ENCODE measurements at regions not wholly inside any gene's neighbourhood (a gene's known extent, or its start where the extent isn't known, plus 50 kb on each side); places are given as distances from the start of the nearest gene placed in this dataset.

DNA sequence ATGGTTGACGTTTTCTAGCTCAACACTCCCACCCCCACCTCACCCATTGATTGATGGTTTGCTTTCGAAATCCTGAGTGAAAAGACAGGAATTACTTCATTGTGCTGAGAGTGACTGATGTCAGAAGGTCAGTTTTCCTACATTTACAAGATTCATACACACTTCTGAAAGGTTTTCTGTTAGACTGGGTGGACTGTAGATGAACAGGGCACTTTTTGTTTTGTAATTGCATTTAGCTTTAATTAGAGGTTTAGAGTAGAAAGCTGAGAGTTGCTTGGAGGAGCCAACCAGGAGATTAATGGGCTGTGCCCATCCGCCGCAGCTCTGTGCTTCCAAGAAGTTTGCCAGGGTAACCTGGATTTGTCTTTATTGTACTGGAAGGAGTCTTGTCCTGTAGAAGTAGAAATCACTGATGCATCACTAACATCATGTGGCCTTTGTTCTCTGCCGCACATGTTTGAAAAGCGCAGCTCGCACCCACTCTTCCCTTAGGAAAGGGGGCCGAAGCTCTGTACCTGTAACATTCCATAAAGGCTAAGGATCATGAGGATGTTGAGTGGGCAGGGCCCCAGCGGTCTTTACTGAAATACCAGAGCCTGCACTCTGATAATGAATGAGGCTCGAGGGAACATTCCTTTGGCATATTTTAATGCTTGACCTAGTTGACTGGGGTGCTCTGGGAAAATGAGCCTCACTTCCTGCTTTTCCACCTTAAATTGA is 267.6 kb upstream of the DMRT1 start:
- intact Hi-C loops (cut with micrococcal nuclease; ENCODE audit: unreplicated experiment), result no loop called here
- 52% methylated on average over 10 of the region's 10 CpGs for WGBS (ENCODE audit: insufficient coverage, insufficient replicate concordance, low lambda C conversion rate, missing lambda C conversion rate)
- no peaks in the 10 kb centered on the region for H3K79me2 ChIP-seq (ENCODE audit: control insufficient read depth, insufficient read depth, low read length)

More for the DNA sequence above, 267.6 kb upstream of the DMRT1 start:
- BruUV-seq (replicated peaks), result no TSS peak
- in situ Hi-C loops (cut with MboI), result no loop called here
- Histone ChIP-seq H4K20me1 (ENCODE audit: control insufficient read depth, insufficient read depth) (no peaks in the 10 kb centered on the region), H3K9ac (ENCODE audit: control insufficient read depth, insufficient read depth, low read length) (no peak overlapping the region), H3K9me3 (replicated peaks; ENCODE audit: control insufficient read depth, insufficient read depth, low read length) (no peaks in the 10 kb centered on the region), H3K4me2 (ENCODE audit: control insufficient read depth, insufficient read depth) (no peak overlapping the region), H2AFZ (ENCODE audit: control insufficient read depth, low read depth, low read length) (no peak overlapping the region), H3K36me3 (ENCODE audit: control insufficient read depth in 2 of 2, insufficient read depth in 2 of 2, low read length in 1 of 2) (no peaks in the 10 kb centered on the region), H3K27me3 (replicated peaks in 1 of 2; ENCODE audit: control insufficient read depth in 2 of 2, insufficient read depth in 2 of 2, low read length in 1 of 2) (no peaks in the 10 kb centered on the region), H3K4me1 (ENCODE audit: control insufficient read depth, insufficient read depth, low read length) (no peaks in the 10 kb centered on the region), H3K27ac (ENCODE audit: control insufficient read depth, insufficient read depth) (no peak overlapping the region), H3K4me3 (no peak overlapping the region)
- ChIA-PET CTCF (no interaction called here), RAD21 (ENCODE audit: unreplicated experiment) (no interaction called here), POLR2A (interaction anchor here (0.5 to 0.6 kb wide), 2 partner anchors 11 to 519 kb away, joined by 3 to 4 read pairs; no protein-coding TSS in a partner anchor), SMC1A (ENCODE audit: uncharacterized antibody, unreplicated experiment) (interaction anchor here (0.6 to 1.1 kb wide), 2 partner anchors 9 to 103 kb away, joined by 3 read pairs; no protein-coding TSS in a partner anchor)
- no peak for FAIRE-seq
- ATAC-seq, result no peak
- DNase-seq (ENCODE audit: low read depth, low spot score), result no peak
- TF ChIP-seq SPI1 (IDR thresholded peaks at IDR 0.05; ENCODE audit: borderline replicate concordance, insufficient read depth, low read depth, low read length), result no peak
- TF ChIP-seq, protein P1, sequence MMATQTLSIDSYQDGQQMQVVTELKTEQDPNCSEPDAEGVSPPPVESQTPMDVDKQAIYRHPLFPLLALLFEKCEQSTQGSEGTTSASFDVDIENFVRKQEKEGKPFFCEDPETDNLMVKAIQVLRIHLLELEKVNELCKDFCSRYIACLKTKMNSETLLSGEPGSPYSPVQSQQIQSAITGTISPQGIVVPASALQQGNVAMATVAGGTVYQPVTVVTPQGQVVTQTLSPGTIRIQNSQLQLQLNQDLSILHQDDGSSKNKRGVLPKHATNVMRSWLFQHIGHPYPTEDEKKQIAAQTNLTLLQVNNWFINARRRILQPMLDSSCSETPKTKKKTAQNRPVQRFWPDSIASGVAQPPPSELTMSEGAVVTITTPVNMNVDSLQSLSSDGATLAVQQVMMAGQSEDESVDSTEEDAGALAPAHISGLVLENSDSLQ (IDR thresholded peaks at IDR 0.05), result no peak
- no peak for TF ChIP-seq HCFC1 (IDR thresholded peaks at IDR 0.05; ENCODE audit: low read length)
- TF ChIP-seq RAD21 (IDR thresholded peaks at IDR 0.05; ENCODE audit: insufficient read depth, low read depth, low read length), result no peak
- no peak for TF ChIP-seq SREBF1 (IDR thresholded peaks at IDR 0.05; ENCODE audit: low read length)
- TF ChIP-seq, protein P2, sequence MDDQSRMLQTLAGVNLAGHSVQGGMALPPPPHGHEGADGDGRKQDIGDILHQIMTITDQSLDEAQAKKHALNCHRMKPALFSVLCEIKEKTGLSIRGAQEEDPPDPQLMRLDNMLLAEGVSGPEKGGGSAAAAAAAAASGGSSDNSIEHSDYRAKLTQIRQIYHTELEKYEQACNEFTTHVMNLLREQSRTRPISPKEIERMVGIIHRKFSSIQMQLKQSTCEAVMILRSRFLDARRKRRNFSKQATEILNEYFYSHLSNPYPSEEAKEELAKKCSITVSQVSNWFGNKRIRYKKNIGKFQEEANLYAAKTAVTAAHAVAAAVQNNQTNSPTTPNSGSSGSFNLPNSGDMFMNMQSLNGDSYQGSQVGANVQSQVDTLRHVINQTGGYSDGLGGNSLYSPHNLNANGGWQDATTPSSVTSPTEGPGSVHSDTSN (IDR thresholded peaks at IDR 0.05; ENCODE audit: insufficient replicate concordance, low read depth, low read length), result no peak
- no peak for TF ChIP-seq SMARCA5 (IDR thresholded peaks at IDR 0.05)

All from GM12878 (cell line).